ENCODE measurements at regions not wholly inside any gene's neighbourhood (a gene's known extent, or its start where the extent isn't known, plus 50 kb on each side); places are given as distances from the start of the nearest gene placed in this dataset.
A peak's percentile ranks its signal among the peaks of the same experiment; 100 is the strongest.

- BruUV-seq (replicated peaks) = no TSS peak
- Mint-ChIP-seq H3K36me3 (ENCODE audit: insufficient read depth, unreplicated experiment) (peaks cover 7% of the 10 kb centered on the region), H3K4me1 (ENCODE audit: low read depth, unreplicated experiment) (peaks cover 36% of the 10 kb centered on the region), H3K9me3 (ENCODE audit: low read depth, unreplicated experiment) (no peaks in the 10 kb centered on the region), H3K27me3 (ENCODE audit: unreplicated experiment) (no peaks in the 10 kb centered on the region), H3K27ac (ENCODE audit: unreplicated experiment) (no peak overlapping the region), H3K4me3 (ENCODE audit: low read depth, unreplicated experiment) (no peak overlapping the region)
- DNase-seq = no peak
- intact Hi-C loops (cut with micrococcal nuclease; ENCODE audit: unreplicated experiment) = no loop called here
- TF ChIP-seq CTCF (IDR thresholded peaks at IDR 0.05; ENCODE audit: unreplicated experiment) = no peak
- CTCF ChIA-PET = no interaction called here
Observed at GRCh38 chr6:166733900-166734299, 106.8 kb upstream of the RPS6KA2 start.

GRCh38 chr6:166729658-166730057 lies 102.6 kb upstream of the RPS6KA2 start:
- Mint-ChIP-seq H3K27me3 (ENCODE audit: unreplicated experiment) (no peaks in the 10 kb centered on the region), H3K27ac (ENCODE audit: unreplicated experiment) (no peak overlapping the region), H3K4me1 (ENCODE audit: low read depth, unreplicated experiment) (peaks cover 31% of the 10 kb centered on the region), H3K4me3 (ENCODE audit: low read depth, unreplicated experiment) (no peak overlapping the region), H3K9me3 (ENCODE audit: low read depth, unreplicated experiment) (no peaks in the 10 kb centered on the region), H3K36me3 (ENCODE audit: insufficient read depth, unreplicated experiment) (no peaks in the 10 kb centered on the region)
- TF ChIP-seq CTCF (IDR thresholded peaks at IDR 0.05; ENCODE audit: unreplicated experiment) = no peak
- BruUV-seq (replicated peaks) = no TSS peak
- intact Hi-C loops (cut with micrococcal nuclease; ENCODE audit: unreplicated experiment) = no loop called here
- no peak for DNase-seq
- CTCF ChIA-PET = no interaction called here

GRCh38 chr6:166728884-166729530 lies 102.0 kb upstream of the RPS6KA2 start:
- H3K4me3 Mint-ChIP-seq (ENCODE audit: low read depth, unreplicated experiment) = no peak overlapping the region
- peaks cover 26% of the 10 kb centered on the region for H3K4me1 Mint-ChIP-seq (ENCODE audit: low read depth, unreplicated experiment)
- DNase-seq = peak; percentile 41
- intact Hi-C loops (cut with micrococcal nuclease; ENCODE audit: unreplicated experiment) = no loop called here
- no peaks in the 10 kb centered on the region for H3K9me3 Mint-ChIP-seq (ENCODE audit: low read depth, unreplicated experiment)
- CTCF ChIA-PET = no interaction called here
- no peak for TF ChIP-seq CTCF (IDR thresholded peaks at IDR 0.05; ENCODE audit: unreplicated experiment)
- no peak overlapping the region for H3K27ac Mint-ChIP-seq (ENCODE audit: unreplicated experiment)
- no peaks in the 10 kb centered on the region for H3K27me3 Mint-ChIP-seq (ENCODE audit: unreplicated experiment)
- no TSS peak for BruUV-seq (replicated peaks)
- no peaks in the 10 kb centered on the region for H3K36me3 Mint-ChIP-seq (ENCODE audit: insufficient read depth, unreplicated experiment)

- BruUV-seq (replicated peaks) = no TSS peak
- intact Hi-C loops (cut with micrococcal nuclease; ENCODE audit: unreplicated experiment) = no loop called here
- Mint-ChIP-seq H3K27me3 (ENCODE audit: unreplicated experiment) (peaks cover 5% of the 10 kb centered on the region), H3K27ac (ENCODE audit: unreplicated experiment) (no peak overlapping the region), H3K4me3 (ENCODE audit: low read depth, unreplicated experiment) (no peak overlapping the region), H3K36me3 (ENCODE audit: insufficient read depth, unreplicated experiment) (no peaks in the 10 kb centered on the region), H3K4me1 (ENCODE audit: low read depth, unreplicated experiment) (peaks cover 18% of the 10 kb centered on the region), H3K9me3 (ENCODE audit: low read depth, unreplicated experiment) (no peaks in the 10 kb centered on the region)
- CTCF ChIA-PET = interaction anchor here (0.6 kb wide), 1 partner anchor 35 kb away, joined by 3 read pairs; no protein-coding TSS in a partner anchor
- no peak for DNase-seq
- TF ChIP-seq CTCF (IDR thresholded peaks at IDR 0.05; ENCODE audit: unreplicated experiment) = no peak
Observed at GRCh38 chr6:166726201-166726600, 99.2 kb upstream of the RPS6KA2 start.

Data from Calu3 (cell line).